HCT116 (cell line): ENCODE measurements at regions not wholly inside any gene's neighbourhood (a gene's known extent, or its start where the extent isn't known, plus 50 kb on each side); places are given as distances from the start of the nearest gene placed in this dataset.

Experiments
- EZH2 ChIP-seq: fragments of 200-600 bp; sonication (generic); IDR thresholded peaks from 2 replicates; pipeline ENCODE4 v1.6.1; 2017; ENCODE audit warnings: antibody characterized with exemption, mixed run types
- JUND ChIP-seq: IDR thresholded peaks from 2 replicates; pipeline ENCODE4 v1.6.1; 2012
- TF ChIP-seq, protein P1 (sequence below): IDR thresholded peaks from 2 replicates; pipeline ENCODE4 v1.6.1; 2012
- TF ChIP-seq, protein P2 (sequence below), 3 experiments: fragments of 200-600 bp in 1 of 3; sonication (generic) in 1 of 3; IDR thresholded peaks in 2 of 3; conservative IDR thresholded peaks in 1 of 3; 2 replicates each; pipeline ENCODE4 v1.5.1; 2012 to 2017; ENCODE audit warnings: low read depth in 2 of 3, low read length in 2 of 3, antibody characterized with exemption in 1 of 3, borderline replicate concordance in 1 of 3, control low read depth in 1 of 3, mild to moderate bottlenecking in 1 of 3, mixed read lengths in 1 of 3, mixed run types in 1 of 3, moderate library complexity in 1 of 3; ENCODE audit not compliant: insufficient read depth in 1 of 3

DNA sequence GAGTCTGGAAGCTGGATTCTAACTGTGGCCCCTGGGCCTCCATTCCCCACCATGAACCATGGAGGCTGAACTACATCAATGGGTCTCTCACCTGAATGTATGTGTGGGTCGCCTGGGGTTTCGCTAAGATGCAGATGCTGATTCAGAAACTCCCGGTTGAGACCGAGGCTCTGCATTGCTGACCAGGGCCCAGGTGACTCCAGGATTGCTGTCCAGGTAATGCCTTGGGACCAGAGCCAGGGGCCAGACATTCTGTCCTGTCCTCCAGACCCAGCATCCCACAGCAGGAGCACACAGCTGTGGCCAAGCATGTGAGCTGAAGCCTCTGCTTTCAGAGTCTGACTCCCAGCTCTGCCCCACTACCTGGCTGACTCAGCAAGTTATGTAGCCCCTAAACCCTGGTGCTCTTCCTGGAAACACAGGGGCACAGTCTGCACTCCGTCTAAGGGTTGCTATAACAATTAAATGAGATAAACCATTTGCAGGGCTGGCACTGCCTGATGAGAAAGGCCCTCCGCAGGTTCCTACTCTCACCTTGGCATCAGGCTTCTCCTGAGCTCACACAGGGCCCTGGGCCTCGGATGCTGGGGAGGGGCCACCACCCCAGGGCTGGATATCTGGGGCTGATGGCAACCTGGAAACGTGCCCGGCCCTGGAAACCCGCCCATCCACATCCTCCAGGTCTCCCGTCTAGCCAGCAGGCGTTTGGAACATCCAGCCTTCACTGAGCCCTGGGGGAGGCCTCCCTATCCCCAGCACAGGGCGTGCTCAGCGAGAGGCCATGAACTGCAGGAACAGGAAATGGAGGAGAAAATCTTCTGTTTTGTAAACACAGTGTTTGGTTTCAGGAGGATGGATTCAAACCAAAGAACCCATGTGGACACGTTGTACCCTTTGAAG is 175.7 kb downstream of the DLL1 start:
- TF ChIP-seq, protein P1, sequence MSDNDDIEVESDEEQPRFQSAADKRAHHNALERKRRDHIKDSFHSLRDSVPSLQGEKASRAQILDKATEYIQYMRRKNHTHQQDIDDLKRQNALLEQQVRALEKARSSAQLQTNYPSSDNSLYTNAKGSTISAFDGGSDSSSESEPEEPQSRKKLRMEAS = no peak
- TF ChIP-seq JUND (no peak), EZH2 (no peak)
- TF ChIP-seq, protein P2, sequence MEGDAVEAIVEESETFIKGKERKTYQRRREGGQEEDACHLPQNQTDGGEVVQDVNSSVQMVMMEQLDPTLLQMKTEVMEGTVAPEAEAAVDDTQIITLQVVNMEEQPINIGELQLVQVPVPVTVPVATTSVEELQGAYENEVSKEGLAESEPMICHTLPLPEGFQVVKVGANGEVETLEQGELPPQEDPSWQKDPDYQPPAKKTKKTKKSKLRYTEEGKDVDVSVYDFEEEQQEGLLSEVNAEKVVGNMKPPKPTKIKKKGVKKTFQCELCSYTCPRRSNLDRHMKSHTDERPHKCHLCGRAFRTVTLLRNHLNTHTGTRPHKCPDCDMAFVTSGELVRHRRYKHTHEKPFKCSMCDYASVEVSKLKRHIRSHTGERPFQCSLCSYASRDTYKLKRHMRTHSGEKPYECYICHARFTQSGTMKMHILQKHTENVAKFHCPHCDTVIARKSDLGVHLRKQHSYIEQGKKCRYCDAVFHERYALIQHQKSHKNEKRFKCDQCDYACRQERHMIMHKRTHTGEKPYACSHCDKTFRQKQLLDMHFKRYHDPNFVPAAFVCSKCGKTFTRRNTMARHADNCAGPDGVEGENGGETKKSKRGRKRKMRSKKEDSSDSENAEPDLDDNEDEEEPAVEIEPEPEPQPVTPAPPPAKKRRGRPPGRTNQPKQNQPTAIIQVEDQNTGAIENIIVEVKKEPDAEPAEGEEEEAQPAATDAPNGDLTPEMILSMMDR (IDR thresholded peaks at IDR 0.05 in 2 of 3, conservative IDR thresholded peaks at IDR 0.05 in 1 of 3; ENCODE audit: borderline replicate concordance in 1 of 3, insufficient read depth in 1 of 3, low read depth in 2 of 3, low read length in 2 of 3) = no peak
